ENCODE measurements at regions not wholly inside any gene's neighbourhood (a gene's known extent, or its start where the extent isn't known, plus 50 kb on each side); places are given as distances from the start of the nearest gene placed in this dataset.
"Not testable (repeated sequence)": the region's sequence is repeated elsewhere in the genome, so short reads cannot be mapped to it uniquely, and the experiment has no call there.

DNA sequence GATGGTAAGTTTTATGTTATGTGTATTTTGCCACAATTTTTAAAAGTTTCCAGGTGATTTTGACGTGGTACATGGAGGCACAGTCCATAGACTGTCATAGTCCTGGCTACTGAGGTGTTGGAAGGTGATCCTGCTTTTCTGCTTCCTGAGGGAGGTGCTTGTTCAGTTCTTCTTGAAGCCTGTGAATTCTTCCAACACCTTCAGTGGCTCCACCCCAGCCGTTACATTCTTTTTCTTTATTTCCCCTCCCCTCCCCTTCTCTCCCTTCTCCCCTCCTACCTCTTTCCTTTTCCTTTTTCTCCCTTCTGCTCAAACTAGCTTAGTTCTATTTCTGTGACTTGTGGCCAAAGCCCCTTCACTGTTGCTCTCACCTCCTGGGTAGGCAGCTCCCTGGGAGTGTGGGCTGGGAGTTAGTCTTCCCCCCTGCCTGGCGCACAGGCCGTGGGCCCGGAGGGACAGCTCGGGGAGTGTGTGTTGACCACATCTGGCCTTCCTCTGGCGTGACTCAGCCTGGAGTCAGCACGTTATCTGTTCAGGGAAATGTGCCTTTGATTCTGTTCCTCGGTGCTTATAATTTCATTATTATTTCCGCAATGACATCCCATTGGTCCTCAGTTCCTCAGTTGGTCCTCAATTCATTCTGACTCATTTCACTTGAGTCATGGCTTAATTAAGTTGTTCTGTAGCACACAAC, 566.2 kb downstream of the TBC1D22A start:
- DNase-seq = peak; percentile 45

GRCh38 chr22:47327241-47327640, 564.8 kb downstream of the TBC1D22A start:
- DNase-seq = no peak

GRCh38 chr22:47325249-47325648, 562.8 kb downstream of the TBC1D22A start:
- DNase-seq = no peak

GRCh38 chr22:47324435-47324990, 562.1 kb downstream of the TBC1D22A start:
- DNase-seq = no peak

GRCh38 chr22:47323518-47323917, 561.1 kb downstream of the TBC1D22A start:
- DNase-seq = no peak

- DNase-seq = no peak
These were observed 560.4 kb downstream of the TBC1D22A start for GRCh38 chr22:47322854-47323253.

GRCh38 chr22:47320560-47320959, 558.1 kb downstream of the TBC1D22A start:
- no peak for DNase-seq

GRCh38 chr22:47318041-47318737, 555.7 kb downstream of the TBC1D22A start:
- no peak for DNase-seq

DNA sequence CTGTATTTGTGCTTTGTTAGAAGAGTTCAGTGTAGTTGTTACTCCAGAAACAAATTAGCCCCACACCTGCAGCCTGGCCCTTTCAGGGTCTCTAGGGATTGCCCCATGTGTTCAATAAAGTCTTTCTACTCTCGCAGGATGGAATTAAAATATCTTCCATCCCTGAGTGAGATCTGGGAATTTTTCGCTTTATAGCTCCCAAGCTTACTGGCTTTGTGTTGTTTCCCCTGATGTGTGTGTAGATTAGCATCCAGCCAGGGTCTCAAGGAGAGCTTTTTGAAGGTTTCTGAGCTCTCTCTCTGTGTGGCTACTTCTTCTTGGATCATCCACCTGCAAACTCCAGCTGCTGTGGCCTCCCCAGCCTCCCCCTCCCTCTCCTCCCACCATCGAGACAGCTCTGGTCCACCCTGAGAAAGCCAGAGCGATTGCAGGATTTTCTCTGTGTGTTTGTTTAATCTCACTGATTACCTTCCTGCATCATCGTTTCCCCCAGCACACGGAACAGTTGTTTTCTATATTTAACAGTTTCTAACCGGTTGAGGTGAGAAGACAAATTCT, 553.5 kb downstream of the TBC1D22A start:
- DNase-seq = no peak

- no peak for DNase-seq
These were observed 548.2 kb downstream of the TBC1D22A start for GRCh38 chr22:47310601-47311000.

DNA sequence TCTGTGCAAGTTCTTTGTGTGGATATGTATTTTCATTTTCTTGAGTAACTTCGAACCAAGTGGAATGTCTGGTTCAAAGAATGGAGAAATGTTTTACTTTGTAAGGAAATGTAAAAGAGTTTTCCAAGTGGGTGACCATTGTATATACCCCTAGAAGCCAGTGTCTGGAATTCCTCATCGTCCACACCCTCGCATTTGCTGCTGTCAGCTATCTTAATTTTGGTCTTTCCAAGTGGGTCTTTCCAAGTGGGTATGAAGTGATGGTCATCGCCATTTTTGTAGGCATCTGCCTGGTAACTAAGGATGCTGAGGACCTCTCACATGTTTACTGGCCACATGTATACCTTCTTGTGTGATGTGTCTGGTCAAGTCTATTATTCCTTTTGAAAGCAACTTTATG, 547.5 kb downstream of the TBC1D22A start:
- DNase-seq = no peak

GRCh38 chr22:47309476-47309875, 547.0 kb downstream of the TBC1D22A start:
- no peak for DNase-seq

GRCh38 chr22:47308886-47309285, 546.4 kb downstream of the TBC1D22A start:
- no peak for DNase-seq

GRCh38 chr22:47307822-47308221, 545.4 kb downstream of the TBC1D22A start:
- DNase-seq = no peak

GRCh38 chr22:47307326-47307725, 544.9 kb downstream of the TBC1D22A start:
- DNase-seq = no peak

DNA sequence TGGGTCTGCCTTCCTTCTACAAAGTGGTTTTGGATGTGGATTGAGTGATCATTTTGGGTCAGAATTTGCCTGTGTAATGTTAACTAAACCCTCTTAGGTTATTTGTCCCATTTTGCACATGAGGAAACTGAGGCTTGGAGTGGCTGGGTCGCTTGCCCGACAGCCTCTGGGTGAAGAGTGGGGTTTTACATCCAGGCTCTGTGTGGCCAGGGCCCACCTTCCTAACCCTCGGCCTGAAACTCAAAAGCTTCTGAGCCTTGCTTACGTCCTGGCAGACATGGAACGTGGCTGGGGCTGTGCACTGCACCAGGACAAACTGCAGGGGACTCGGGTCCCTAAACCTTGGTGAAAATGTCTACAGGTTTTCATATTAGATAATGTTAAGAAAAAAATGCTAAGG, 542.4 kb downstream of the TBC1D22A start:
- no peak for DNase-seq

- DNase-seq = no peak
These were observed 541.9 kb downstream of the TBC1D22A start for GRCh38 chr22:47304191-47304831.

DNA sequence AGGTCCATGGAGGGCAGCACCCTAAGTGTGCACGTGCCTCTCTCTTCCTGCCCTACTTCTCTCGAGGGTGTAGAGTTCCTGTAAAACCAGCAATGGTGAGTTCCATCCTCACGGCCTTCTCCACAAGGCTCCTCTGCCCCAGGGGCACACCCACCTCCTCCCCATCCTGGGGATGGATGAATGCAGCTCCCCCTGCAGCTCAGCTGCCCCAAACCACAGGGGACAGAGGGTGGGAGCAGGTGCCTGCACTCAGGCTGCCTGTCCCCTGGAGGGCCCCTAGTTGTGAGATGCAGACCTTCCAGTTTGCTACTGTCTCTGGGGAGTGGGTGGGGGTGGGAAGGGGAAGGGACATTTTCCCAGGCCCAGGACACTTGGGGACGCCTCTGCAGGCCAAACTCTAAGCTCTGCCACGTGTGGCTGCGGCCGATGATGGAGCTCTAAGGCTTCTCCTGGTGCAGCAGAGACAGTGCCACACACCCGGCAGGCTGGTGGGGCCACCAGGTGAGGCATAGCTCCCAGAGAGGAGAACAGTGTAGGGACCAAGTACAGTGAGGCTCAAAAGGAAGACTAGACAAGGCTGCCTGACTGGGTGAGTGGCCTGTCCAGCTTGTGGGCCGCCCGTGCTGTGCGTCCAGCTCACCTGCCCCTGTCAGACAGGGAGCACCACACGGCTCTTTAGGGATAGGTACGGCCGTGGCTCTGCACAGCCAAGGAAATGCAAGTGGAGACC, 540.9 kb downstream of the TBC1D22A start:
- no peak for DNase-seq

DNA sequence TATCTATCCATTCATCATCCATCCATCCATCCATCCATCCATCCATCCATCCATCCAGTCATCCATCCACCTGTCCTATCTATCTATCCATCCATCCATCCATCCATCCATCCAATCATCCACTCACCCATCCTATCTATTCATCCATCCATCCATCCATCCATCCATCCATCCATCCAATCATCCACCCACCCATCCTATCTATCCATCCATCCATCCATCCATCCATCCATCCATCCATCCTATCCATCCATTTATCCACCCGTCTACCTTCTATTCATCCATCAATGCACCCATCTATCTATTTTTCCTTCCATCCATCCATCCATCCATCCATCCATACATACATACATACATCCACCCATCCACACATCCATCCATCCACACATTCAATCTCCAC, 540.1 kb downstream of the TBC1D22A start:
- DNase-seq = not testable (repeated sequence)

GRCh38 chr22:47301820-47302475, 539.5 kb downstream of the TBC1D22A start:
- DNase-seq = no peak

DNA sequence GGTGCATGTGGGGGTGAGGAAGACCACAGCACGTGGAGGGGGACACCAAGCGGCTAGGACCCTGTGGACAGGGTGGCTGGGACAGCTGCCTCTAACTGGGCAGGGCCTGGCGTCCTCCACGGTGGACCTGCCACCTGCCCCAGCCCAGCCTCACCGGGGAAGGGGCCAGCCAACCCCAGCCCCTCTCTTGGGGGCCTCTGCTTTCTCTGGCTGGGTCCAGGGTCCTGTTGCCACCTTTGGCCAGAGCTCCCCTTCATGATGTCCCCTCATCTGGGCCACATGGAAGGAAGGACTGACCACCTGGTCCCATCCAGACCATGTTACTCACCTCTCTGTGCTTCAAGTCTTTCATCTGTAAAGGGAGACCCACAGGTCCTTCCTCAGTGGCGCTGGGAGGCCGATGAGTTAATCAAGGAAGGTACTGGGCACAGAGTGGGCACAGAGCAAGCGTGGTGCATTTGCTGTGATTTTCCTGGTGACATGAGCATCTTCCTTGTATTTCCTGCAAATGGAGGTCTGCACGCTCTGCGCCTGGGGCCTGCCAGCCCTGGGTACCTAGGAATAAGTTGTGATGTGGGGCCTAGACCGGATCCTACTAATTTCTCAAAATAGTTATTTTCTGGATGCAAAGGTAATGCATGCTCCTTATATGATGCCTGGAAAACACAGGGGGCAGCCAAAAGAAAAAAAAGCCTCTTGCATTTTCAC, 538.4 kb downstream of the TBC1D22A start:
- no peak for DNase-seq
